ENCODE measurements at regions not wholly inside any gene's neighbourhood (a gene's known extent, or its start where the extent isn't known, plus 50 kb on each side); places are given as distances from the start of the nearest gene placed in this dataset.
A peak's percentile ranks its signal among the peaks of the same experiment; 100 is the strongest.

GRCh38 chr21:38159355-38159754 is 97.4 kb upstream of the KCNJ15 start:
- POLR2A ChIA-PET, result no interaction called here
- CTCF ChIA-PET, result interaction anchor here (0.6 kb wide), 1 partner anchor 51 kb away, joined by 3 read pairs; no protein-coding TSS in a partner anchor
- DNase-seq (ENCODE audit: extremely low spot score), result peak; percentile 65
- TF ChIP-seq NFRKB (IDR thresholded peaks at IDR 0.05) (no peak), ELF4 (IDR thresholded peaks at IDR 0.05) (no peak), FOXM1 (IDR thresholded peaks at IDR 0.05; ENCODE audit: borderline replicate concordance) (no peak), FOXA1 (IDR thresholded peaks at IDR 0.05) (no peak), BHLHE40 (IDR thresholded peaks at IDR 0.05; ENCODE audit: borderline replicate concordance) (no peak), HDGF (IDR thresholded peaks at IDR 0.05; ENCODE audit: borderline replicate concordance) (no peak), SP1 (IDR thresholded peaks at IDR 0.05) (no peak), FOXK2 (IDR thresholded peaks at IDR 0.05) (no peak), SUZ12 (IDR thresholded peaks at IDR 0.05) (no peak), TARDBP (IDR thresholded peaks at IDR 0.05) (no peak), CTBP1 (IDR thresholded peaks at IDR 0.05; ENCODE audit: borderline replicate concordance) (no peak), LEF1 (IDR thresholded peaks at IDR 0.05; ENCODE audit: borderline replicate concordance) (no peak), ZNF384 (IDR thresholded peaks at IDR 0.05) (no peak), ARNT (IDR thresholded peaks at IDR 0.05) (no peak)

- ChIA-PET POLR2A (no interaction called here), CTCF (interaction anchor here (0.6 kb wide), 1 partner anchor 988 kb away, joined by 3 read pairs; no protein-coding TSS in a partner anchor)
- no peak for DNase-seq (ENCODE audit: extremely low spot score)
- TF ChIP-seq BHLHE40 (IDR thresholded peaks at IDR 0.05; ENCODE audit: borderline replicate concordance) (no peak), TARDBP (IDR thresholded peaks at IDR 0.05) (no peak), HDGF (IDR thresholded peaks at IDR 0.05; ENCODE audit: borderline replicate concordance) (no peak), FOXK2 (IDR thresholded peaks at IDR 0.05) (no peak), PKNOX1 (IDR thresholded peaks at IDR 0.05) (no peak)
These were observed 91.2 kb upstream of the KCNJ15 start for GRCh38 chr21:38165466-38166172.

GRCh38 chr21:38166173-38166535 is 90.6 kb upstream of the KCNJ15 start:
- CTCF ChIA-PET, result interaction anchor here (1.1 kb wide), 1 partner anchor 211 kb away, joined by 3 read pairs; no protein-coding TSS in a partner anchor
- POLR2A ChIA-PET, result no interaction called here
- TF ChIP-seq LEF1 (IDR thresholded peaks at IDR 0.05; ENCODE audit: borderline replicate concordance) (no peak), ZNF384 (IDR thresholded peaks at IDR 0.05) (no peak), TARDBP (IDR thresholded peaks at IDR 0.05) (no peak), PKNOX1 (IDR thresholded peaks at IDR 0.05) (no peak), HDGF (IDR thresholded peaks at IDR 0.05; ENCODE audit: borderline replicate concordance) (no peak), FOXM1 (IDR thresholded peaks at IDR 0.05; ENCODE audit: borderline replicate concordance) (no peak), L3MBTL2 (conservative IDR thresholded peaks at IDR 0.05) (no peak)
- no peak for DNase-seq (ENCODE audit: extremely low spot score)

GRCh38 chr21:38167345-38167744 is 89.4 kb upstream of the KCNJ15 start:
- TF ChIP-seq L3MBTL2 (conservative IDR thresholded peaks at IDR 0.05) (no peak), NFRKB (IDR thresholded peaks at IDR 0.05) (no peak), FOXK2 (IDR thresholded peaks at IDR 0.05) (no peak), SUZ12 (IDR thresholded peaks at IDR 0.05) (no peak), CTBP1 (IDR thresholded peaks at IDR 0.05; ENCODE audit: borderline replicate concordance) (no peak), ELF4 (IDR thresholded peaks at IDR 0.05) (no peak), ZNF384 (IDR thresholded peaks at IDR 0.05) (no peak), FOXM1 (IDR thresholded peaks at IDR 0.05; ENCODE audit: borderline replicate concordance) (no peak), SP1 (IDR thresholded peaks at IDR 0.05) (no peak), PKNOX1 (IDR thresholded peaks at IDR 0.05) (no peak), FOXA1 (IDR thresholded peaks at IDR 0.05) (no peak), BHLHE40 (IDR thresholded peaks at IDR 0.05; ENCODE audit: borderline replicate concordance) (no peak), LEF1 (IDR thresholded peaks at IDR 0.05; ENCODE audit: borderline replicate concordance) (no peak), ARNT (IDR thresholded peaks at IDR 0.05) (no peak), TARDBP (IDR thresholded peaks at IDR 0.05) (no peak), HDGF (IDR thresholded peaks at IDR 0.05; ENCODE audit: borderline replicate concordance) (no peak)
- no peak for DNase-seq (ENCODE audit: extremely low spot score)
- POLR2A ChIA-PET, result no interaction called here
- CTCF ChIA-PET, result interaction anchor here (1.1 kb wide), 1 partner anchor 210 kb away, joined by 3 read pairs; no protein-coding TSS in a partner anchor

DNA sequence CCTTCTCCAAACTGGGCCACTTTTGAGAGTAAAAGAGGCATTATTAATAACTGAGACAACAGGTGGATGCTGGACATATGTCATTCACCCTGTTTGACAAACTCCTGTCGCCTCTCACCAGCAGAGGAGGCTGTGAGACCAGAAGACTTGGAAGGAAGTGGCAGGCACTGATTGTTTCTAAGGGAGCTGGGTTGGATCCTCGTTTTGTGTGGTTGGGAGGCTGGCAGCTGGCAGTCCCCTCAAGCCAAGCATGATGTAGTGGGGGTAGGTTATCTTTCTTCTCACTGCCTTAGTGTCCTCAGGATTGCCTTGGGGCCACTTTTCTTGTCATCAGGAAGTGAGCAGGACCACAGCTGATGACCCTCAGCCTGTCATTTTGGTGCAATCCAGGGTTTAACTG is 86.5 kb upstream of the KCNJ15 start:
- POLR2A ChIA-PET, result no interaction called here
- no peak for TF ChIP-seq PKNOX1 (IDR thresholded peaks at IDR 0.05)
- TF ChIP-seq HDGF (IDR thresholded peaks at IDR 0.05; ENCODE audit: borderline replicate concordance), result no peak
- no peak for TF ChIP-seq SP1 (IDR thresholded peaks at IDR 0.05)
- no peak for TF ChIP-seq L3MBTL2 (conservative IDR thresholded peaks at IDR 0.05)
- no peak for TF ChIP-seq FOXM1 (IDR thresholded peaks at IDR 0.05; ENCODE audit: borderline replicate concordance)
- DNase-seq (ENCODE audit: extremely low spot score), result no peak
- CTCF ChIA-PET, result interaction anchor here (0.7 to 1.0 kb wide), 2 partner anchors 164 to 182 kb away, joined by 3 to 6 read pairs; no protein-coding TSS in a partner anchor
